Iris pigment epithelial cell (primary cell): ENCODE measurements at regions not wholly inside any gene's neighbourhood (a gene's known extent, or its start where the extent isn't known, plus 50 kb on each side); places are given as distances from the start of the nearest gene placed in this dataset.
A peak's percentile ranks its signal among the peaks of the same experiment; 100 is the strongest.

ENCODE experiments used
- DNase-seq: peaks from one replicate; pipeline ENCODE4 v3.0.0-alpha.2; 2011; ENCODE audit warnings: low read depth

GRCh38 chr13:33372251-33372919, 86.8 kb upstream of the STARD13 start:
- no peak for DNase-seq

- DNase-seq = no peak
Observed at GRCh38 chr13:33373624-33374023, 88.1 kb upstream of the STARD13 start.

GRCh38 chr13:33375421-33375820, 89.9 kb upstream of the STARD13 start:
- DNase-seq = no peak

- no peak for DNase-seq
Observed at GRCh38 chr13:33376212-33376611, 90.7 kb upstream of the STARD13 start.

GRCh38 chr13:33377411-33377810, 91.9 kb upstream of the STARD13 start:
- no peak for DNase-seq

- DNase-seq = no peak
Observed at GRCh38 chr13:33377825-33378224, 92.3 kb upstream of the STARD13 start.

GRCh38 chr13:33379608-33380007, 94.1 kb upstream of the STARD13 start:
- no peak for DNase-seq

- no peak for DNase-seq
Observed at GRCh38 chr13:33380487-33381079, 95.0 kb upstream of the STARD13 start.

- no peak for DNase-seq
Observed at GRCh38 chr13:33381180-33381579, 95.6 kb upstream of the STARD13 start.

GRCh38 chr13:33381906-33382305, 96.4 kb upstream of the STARD13 start:
- peak; percentile 17 for DNase-seq

- DNase-seq = peak; percentile 21
Observed at GRCh38 chr13:33383724-33384577, 98.4 kb upstream of the STARD13 start.

- DNase-seq = no peak
Observed at GRCh38 chr13:33388286-33388998, 102.9 kb upstream of the STARD13 start.

- DNase-seq = no peak
Observed at GRCh38 chr13:33392794-33393405, 107.3 kb upstream of the STARD13 start.

GRCh38 chr13:33394294-33394932, 108.9 kb upstream of the STARD13 start:
- no peak for DNase-seq

- DNase-seq = no peak
Observed at GRCh38 chr13:33401238-33401637, 115.7 kb upstream of the STARD13 start.

- no peak for DNase-seq
Observed at GRCh38 chr13:33402975-33403374, 117.4 kb upstream of the STARD13 start.

- DNase-seq = no peak
Observed at GRCh38 chr13:33403807-33404362, 118.3 kb upstream of the STARD13 start.

- DNase-seq = no peak
Observed at GRCh38 chr13:33405371-33405770, 119.8 kb upstream of the STARD13 start.

GRCh38 chr13:33409673-33410510, 124.3 kb upstream of the STARD13 start:
- no peak for DNase-seq

- DNase-seq = no peak
Observed at GRCh38 chr13:33410619-33411018, 125.1 kb upstream of the STARD13 start.
